Ascending aorta (tissue), 2 donors: ENCODE measurements at regions not wholly inside any gene's neighbourhood (a gene's known extent, or its start where the extent isn't known, plus 50 kb on each side); places are given as distances from the start of the nearest gene placed in this dataset.

ENCODE experiments used
- DNase-seq, 2 donors: peaks; one replicate each; pipeline ENCODE4 v3.0.0-alpha.2; 2019; ENCODE audit warnings: low spot score in 2 of 2
- H3K27ac ChIP-seq, 2 donors: fragments of 200-600 bp; sonication (generic); one replicate each; pipeline ENCODE4 v1.5.1; 2016 to 2017; ENCODE audit warnings: mild to moderate bottlenecking in 1 of 2
- H3K27me3 ChIP-seq: fragments of 200-600 bp; sonication (generic); one replicate; pipeline ENCODE4 v1.5.1; 2017
- H3K36me3 ChIP-seq, 2 donors: fragments of 200-600 bp; sonication (generic); one replicate each; pipeline ENCODE4 v1.5.1; 2016
- H3K4me1 ChIP-seq, 2 donors: fragments of 200-600 bp; sonication (generic); one replicate each; pipeline ENCODE4 v1.5.1; 2016 to 2017; ENCODE audit warnings: mild to moderate bottlenecking in 1 of 2
- H3K4me3 ChIP-seq, 2 donors: fragments of 200-600 bp; sonication (generic); one replicate each; pipeline ENCODE4 v1.5.1; 2016 to 2017; ENCODE audit warnings: mild to moderate bottlenecking in 1 of 2
- H3K9me3 ChIP-seq, 2 donors: fragments of 200-600 bp; sonication (generic); one replicate each; pipeline ENCODE4 v1.5.1; 2016
- CTCF ChIP-seq, 3 experiments: fragments of 200-600 bp in 2 of 3; fragments of 450-650 bp in 1 of 3; sonication (generic) in 2 of 3; IDR thresholded peaks; one replicate each; pipeline ENCODE4 v1.5.1; 2016 to 2019; ENCODE audit warnings: antibody characterized with exemption in 3 of 3, mild to moderate bottlenecking in 1 of 3, moderate library complexity in 1 of 3
- intact Hi-C: fragments of 100-400 bp; cut with DNase I; formaldehyde crosslinking; loops from one replicate; pipeline ENCODE4 v1.15.1; 2023

- Histone ChIP-seq H3K27ac (peak overlapping the region; percentile 23 to 41), H3K36me3 (no peaks in the 10 kb centered on the region), H3K27me3 (no peaks in the 10 kb centered on the region), H3K4me1 (peaks cover 4 to 13% of the 10 kb centered on the region in 2 donors), H3K4me3 (peak overlapping the region in 1 of 2 donors; percentile 29), H3K9me3 (no peaks in the 10 kb centered on the region)
- intact Hi-C loops, result no loop called here
- TF ChIP-seq CTCF (IDR thresholded peaks at IDR 0.05), result no peak
- no peak for DNase-seq
These were observed 201.6 kb upstream of the NAV2 start for GRCh38 chr11:19511066-19511412.

- intact Hi-C loops, result no loop called here
- Histone ChIP-seq H3K9me3 (no peaks in the 10 kb centered on the region), H3K27me3 (no peaks in the 10 kb centered on the region), H3K36me3 (no peaks in the 10 kb centered on the region), H3K4me3 (no peak overlapping the region), H3K4me1 (peaks cover 4 to 13% of the 10 kb centered on the region in 2 donors), H3K27ac (no peak overlapping the region)
- DNase-seq, result no peak
- TF ChIP-seq CTCF (IDR thresholded peaks at IDR 0.05), result no peak
These were observed 202.2 kb upstream of the NAV2 start for GRCh38 chr11:19510468-19510867.

GRCh38 chr11:19509215-19509614 is 203.4 kb upstream of the NAV2 start:
- Histone ChIP-seq H3K4me1 (peaks cover 4 to 13% of the 10 kb centered on the region in 2 donors), H3K27me3 (no peaks in the 10 kb centered on the region), H3K9me3 (no peaks in the 10 kb centered on the region), H3K36me3 (no peaks in the 10 kb centered on the region), H3K4me3 (no peak overlapping the region), H3K27ac (no peak overlapping the region)
- intact Hi-C loops, result no loop called here
- no peak for TF ChIP-seq CTCF (IDR thresholded peaks at IDR 0.05)
- no peak for DNase-seq

- no peak for DNase-seq
- Histone ChIP-seq H3K27me3 (no peaks in the 10 kb centered on the region), H3K4me1 (peaks cover 4 to 13% of the 10 kb centered on the region in 2 donors), H3K9me3 (no peaks in the 10 kb centered on the region), H3K4me3 (no peak overlapping the region), H3K36me3 (no peaks in the 10 kb centered on the region), H3K27ac (no peak overlapping the region)
- intact Hi-C loops, result no loop called here
- no peak for TF ChIP-seq CTCF (IDR thresholded peaks at IDR 0.05)
These were observed 204.5 kb upstream of the NAV2 start for GRCh38 chr11:19508165-19508564.

- no peak for TF ChIP-seq CTCF (IDR thresholded peaks at IDR 0.05)
These were observed 205.7 kb upstream of the NAV2 start for GRCh38 chr11:19506816-19507486.

More at GRCh38 chr11:19506816-19507486, 205.7 kb upstream of the NAV2 start:
- intact Hi-C loops, result no loop called here
- Histone ChIP-seq H3K4me1 (peaks cover 4 to 12% of the 10 kb centered on the region in 2 donors), H3K9me3 (no peaks in the 10 kb centered on the region), H3K27ac (no peak overlapping the region), H3K27me3 (no peaks in the 10 kb centered on the region), H3K36me3 (no peaks in the 10 kb centered on the region), H3K4me3 (no peak overlapping the region)
- no peak for DNase-seq
